BLaER1 treated with 17β-estradiol and CSF1 and Interleukin-3, amounts not matched to agents 10 nM and 100 nM (cell line): ENCODE measurements at regions not wholly inside any gene's neighbourhood (a gene's known extent, or its start where the extent isn't known, plus 50 kb on each side); places are given as distances from the start of the nearest gene placed in this dataset.

ENCODE experiments used
- H3K27ac ChIP-seq, 11 experiments: shearing (Covaris generic); formaldehyde crosslinking; 2 replicates each; pipeline ENCODE4 v1.8.1; 2022
- H3K27me3 ChIP-seq, 11 experiments: shearing (Covaris generic); formaldehyde crosslinking; 2 replicates each; pipeline ENCODE4 v1.8.1; 2022
- H3K36me3 ChIP-seq, 11 experiments: shearing (Covaris generic); formaldehyde crosslinking; 2 replicates each; pipeline ENCODE4 v1.8.1; 2022
- H3K4me1 ChIP-seq, 10 experiments: shearing (Covaris generic); formaldehyde crosslinking; 2 replicates each; pipeline ENCODE4 v1.8.1; 2022
- H3K4me2 ChIP-seq, 11 experiments: shearing (Covaris generic); formaldehyde crosslinking; 2 replicates each; pipeline ENCODE4 v1.8.1; 2022
- H3K4me3 ChIP-seq, 10 experiments: shearing (Covaris generic); formaldehyde crosslinking; 2 replicates each; pipeline ENCODE4 v1.8.1; 2022
- H3K9ac ChIP-seq, 11 experiments: shearing (Covaris generic); formaldehyde crosslinking; 2 replicates each; pipeline ENCODE4 v1.8.1; 2022
- H3K9me3 ChIP-seq, 11 experiments: shearing (Covaris generic); formaldehyde crosslinking; replicated peaks in 1 of 11; 2 replicates each; pipeline ENCODE4 v1.8.1; 2022
- H4K20me1 ChIP-seq, 11 experiments: shearing (Covaris generic); formaldehyde crosslinking; 2 replicates each; pipeline ENCODE4 v1.8.1; 2022
- Cebpa-rat ChIP-seq, 11 experiments: shearing (Covaris generic); IDR thresholded peaks; 2 replicates each; pipeline ENCODE4 v1.8.1; 2022

- TF ChIP-seq Cebpa-rat (IDR thresholded peaks at IDR 0.05), result no peak
- H3K27me3 ChIP-seq, result no peaks in the 10 kb centered on the region
- no peak overlapping the region for H3K4me3 ChIP-seq
- H3K27ac ChIP-seq, result no peak overlapping the region
- no peaks in the 10 kb centered on the region for H3K9me3 ChIP-seq
- H3K9ac ChIP-seq, result no peak overlapping the region
- H3K4me2 ChIP-seq, result no peak overlapping the region
- peaks cover 0 to 13% (median 2%) of the 10 kb centered on the region in 10 experiments; a peak in 4 of 20 replicates for H3K4me1 ChIP-seq
- H3K36me3 ChIP-seq, result no peaks in the 10 kb centered on the region
- no peaks in the 10 kb centered on the region for H4K20me1 ChIP-seq
These were observed 50.6 kb upstream of the SETBP1 start for GRCh38 chr18:44630118-44630517.
